ENCODE measurements at regions not wholly inside any gene's neighbourhood (a gene's known extent, or its start where the extent isn't known, plus 50 kb on each side); places are given as distances from the start of the nearest gene placed in this dataset.

- no peak for DNase-seq (ENCODE audit: low read depth)
Observed at GRCh38 chr6:66796987-66797386, 1090.0 kb upstream of the EYS start.

- DNase-seq (ENCODE audit: low read depth) = no peak
Observed at GRCh38 chr6:66788579-66788978, 1081.6 kb upstream of the EYS start.

- DNase-seq (ENCODE audit: low read depth) = no peak
Observed at GRCh38 chr6:66772800-66773199, 1065.8 kb upstream of the EYS start.

- DNase-seq (ENCODE audit: low read depth) = no peak
Observed at GRCh38 chr6:66771626-66772025, 1064.6 kb upstream of the EYS start.

GRCh38 chr6:66751630-66752029 is 1044.6 kb upstream of the EYS start:
- no peak for DNase-seq (ENCODE audit: low read depth)

GRCh38 chr6:66740346-66740745 is 1033.3 kb upstream of the EYS start:
- DNase-seq (ENCODE audit: low read depth) = no peak

- no peak for DNase-seq (ENCODE audit: low read depth)
Observed at GRCh38 chr6:66735106-66735890, 1028.3 kb upstream of the EYS start.

GRCh38 chr6:66731310-66731709 is 1024.3 kb upstream of the EYS start:
- DNase-seq (ENCODE audit: low read depth) = no peak

GRCh38 chr6:66725670-66726069 is 1018.6 kb upstream of the EYS start:
- no peak for DNase-seq (ENCODE audit: low read depth)

GRCh38 chr6:66717801-66718200 is 1010.8 kb upstream of the EYS start:
- DNase-seq (ENCODE audit: low read depth) = no peak

GRCh38 chr6:66699385-66699784 is 992.4 kb upstream of the EYS start:
- DNase-seq (ENCODE audit: low read depth) = no peak

- no peak for DNase-seq (ENCODE audit: low read depth)
Observed at GRCh38 chr6:66689608-66690007, 982.6 kb upstream of the EYS start.

- DNase-seq (ENCODE audit: low read depth) = no peak
Observed at GRCh38 chr6:66687611-66688140, 980.6 kb upstream of the EYS start.

GRCh38 chr6:66675906-66676305 is 968.9 kb upstream of the EYS start:
- DNase-seq (ENCODE audit: low read depth) = no peak

GRCh38 chr6:66664112-66664511 is 957.1 kb upstream of the EYS start:
- no peak for DNase-seq (ENCODE audit: low read depth)

- DNase-seq (ENCODE audit: low read depth) = no peak
Observed at GRCh38 chr6:66662721-66663507, 955.9 kb upstream of the EYS start.

GRCh38 chr6:66662196-66662595 is 955.2 kb upstream of the EYS start:
- DNase-seq (ENCODE audit: low read depth) = no peak

- no peak for DNase-seq (ENCODE audit: low read depth)
Observed at GRCh38 chr6:66655420-66655819, 948.4 kb upstream of the EYS start.

GRCh38 chr6:66638518-66638917 is 931.5 kb upstream of the EYS start:
- no peak for DNase-seq (ENCODE audit: low read depth)

- no peak for DNase-seq (ENCODE audit: low read depth)
Observed at GRCh38 chr6:66638099-66638498, 931.1 kb upstream of the EYS start.

- DNase-seq (ENCODE audit: low read depth) = no peak
Observed at GRCh38 chr6:66628917-66629316, 921.9 kb upstream of the EYS start.

- DNase-seq (ENCODE audit: low read depth) = no peak
Observed at GRCh38 chr6:66623050-66623449, 916.0 kb upstream of the EYS start.

- no peak for DNase-seq (ENCODE audit: low read depth)
Observed at GRCh38 chr6:66605971-66606370, 898.9 kb upstream of the EYS start.
